ENCODE measurements at regions not wholly inside any gene's neighbourhood (a gene's known extent, or its start where the extent isn't known, plus 50 kb on each side); places are given as distances from the start of the nearest gene placed in this dataset.

GRCh38 chr4:57605376-57605775, 495.2 kb upstream of the IGFBP7 start:
- no peak for DNase-seq (ENCODE audit: low spot score)
- intact Hi-C loops (cut with DNase I): no loop called here

GRCh38 chr4:57602141-57602540, 492.0 kb upstream of the IGFBP7 start:
- intact Hi-C loops (cut with DNase I): no loop called here
- no peak for DNase-seq (ENCODE audit: low spot score)

- intact Hi-C loops (cut with DNase I): no loop called here
- DNase-seq (ENCODE audit: low spot score): no peak
These were observed 480.9 kb upstream of the IGFBP7 start for GRCh38 chr4:57591073-57591472.

- DNase-seq (ENCODE audit: low spot score): no peak
- intact Hi-C loops (cut with DNase I): no loop called here
These were observed 478.4 kb upstream of the IGFBP7 start for GRCh38 chr4:57588557-57588956.

GRCh38 chr4:57580710-57581599, 470.8 kb upstream of the IGFBP7 start:
- DNase-seq (ENCODE audit: low spot score): no peak
- intact Hi-C loops (cut with DNase I): loop anchor here in 1 of 2 donors (1.0 kb wide), 1 partner anchor 33 kb away; no protein-coding TSS in a partner anchor

- intact Hi-C loops (cut with DNase I): no loop called here
- no peak for DNase-seq (ENCODE audit: low spot score)
These were observed 465.2 kb upstream of the IGFBP7 start for GRCh38 chr4:57575426-57575825.

- no peak for DNase-seq (ENCODE audit: low spot score)
- intact Hi-C loops (cut with DNase I): no loop called here
These were observed 444.4 kb upstream of the IGFBP7 start for GRCh38 chr4:57554556-57555092.

- intact Hi-C loops (cut with DNase I): no loop called here
- DNase-seq (ENCODE audit: low spot score): no peak
These were observed 443.5 kb upstream of the IGFBP7 start for GRCh38 chr4:57553728-57554127.

- intact Hi-C loops (cut with DNase I): no loop called here
- no peak for DNase-seq (ENCODE audit: low spot score)
These were observed 440.0 kb upstream of the IGFBP7 start for GRCh38 chr4:57550198-57550597.

GRCh38 chr4:57548856-57549255, 438.7 kb upstream of the IGFBP7 start:
- intact Hi-C loops (cut with DNase I): loop anchor here in 1 of 2 donors (1.0 kb wide), 1 partner anchor 31 kb away; no protein-coding TSS in a partner anchor

GRCh38 chr4:57544811-57545654, 434.8 kb upstream of the IGFBP7 start:
- intact Hi-C loops (cut with DNase I): no loop called here

More at GRCh38 chr4:57548856-57549255, 438.7 kb upstream of the IGFBP7 start:
- no peak for DNase-seq (ENCODE audit: low spot score)

GRCh38 chr4:57504797-57505530, 394.8 kb upstream of the IGFBP7 start:
- DNase-seq (ENCODE audit: low spot score): no peak
- intact Hi-C loops (cut with DNase I): no loop called here

More at GRCh38 chr4:57544811-57545654, 434.8 kb upstream of the IGFBP7 start:
- DNase-seq (ENCODE audit: low spot score): no peak

GRCh38 chr4:57504139-57504538, 394.0 kb upstream of the IGFBP7 start:
- intact Hi-C loops (cut with DNase I): no loop called here

GRCh38 chr4:57501720-57502119, 391.5 kb upstream of the IGFBP7 start:
- peak; percentile 83 for DNase-seq (ENCODE audit: low spot score)
- intact Hi-C loops (cut with DNase I): no loop called here

More at GRCh38 chr4:57504139-57504538, 394.0 kb upstream of the IGFBP7 start:
- no peak for DNase-seq (ENCODE audit: low spot score)

- intact Hi-C loops (cut with DNase I): no loop called here
- no peak for DNase-seq (ENCODE audit: low spot score)
These were observed 389.6 kb upstream of the IGFBP7 start for GRCh38 chr4:57499786-57500185.

- DNase-seq (ENCODE audit: low spot score): no peak
- intact Hi-C loops (cut with DNase I): no loop called here
These were observed 388.1 kb upstream of the IGFBP7 start for GRCh38 chr4:57498251-57498650.

GRCh38 chr4:57496697-57497471, 386.7 kb upstream of the IGFBP7 start:
- intact Hi-C loops (cut with DNase I): no loop called here
- DNase-seq (ENCODE audit: low spot score): no peak

GRCh38 chr4:57494821-57495220, 384.6 kb upstream of the IGFBP7 start:
- DNase-seq (ENCODE audit: low spot score): no peak
- intact Hi-C loops (cut with DNase I): no loop called here

All from posterior vena cava (tissue), 2 donors.